Amygdala (tissue), 56 donors: ENCODE measurements at regions not wholly inside any gene's neighbourhood (a gene's known extent, or its start where the extent isn't known, plus 50 kb on each side); places are given as distances from the start of the nearest gene placed in this dataset.
A peak's percentile ranks its signal among the peaks of the same experiment; 100 is the strongest.

Source experiments
- DNase-seq, 56 donors: peaks; one replicate each; lab custom pipeline; 2025; lab: John Stamatoyannopoulos, UW

DNA sequence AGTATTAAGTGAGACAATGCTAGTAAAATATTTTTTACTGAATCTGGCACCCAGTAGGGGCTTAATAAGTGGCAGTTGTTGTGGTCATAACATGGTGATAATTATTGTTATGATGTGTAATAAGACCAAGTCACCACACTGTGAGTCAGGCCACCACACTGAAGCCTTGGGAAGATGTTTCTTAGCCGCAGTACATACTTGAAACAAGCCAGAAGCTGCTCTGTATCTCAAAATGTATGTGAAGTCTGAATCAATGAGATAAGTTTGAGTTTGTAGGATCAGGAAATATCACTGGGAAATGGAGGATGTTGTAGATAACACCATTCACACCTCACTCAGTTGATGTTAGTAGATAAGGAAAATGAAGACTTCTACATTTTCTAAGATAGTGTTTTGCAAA, 51.3 kb upstream of the PTPN3 start:
- DNase-seq, result no peak

DNA sequence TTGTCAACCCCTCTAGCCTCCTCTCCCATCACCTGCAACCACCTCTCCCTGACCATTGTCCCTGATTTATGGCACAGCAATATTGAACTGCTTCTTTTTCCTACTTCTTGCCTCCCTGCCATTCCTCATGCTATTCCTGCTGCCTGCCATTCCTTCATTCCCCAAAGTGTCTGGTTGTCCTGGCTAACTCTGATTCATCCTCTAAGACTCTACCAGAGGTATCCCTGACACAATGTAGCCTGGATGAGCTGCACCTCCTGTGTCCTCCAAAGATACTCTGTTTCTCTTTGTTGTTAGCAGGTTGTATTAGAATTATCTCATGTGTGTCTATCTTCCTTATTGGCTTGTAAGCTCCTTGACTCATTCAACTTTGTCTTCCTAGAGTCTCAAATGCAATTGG, 53.5 kb upstream of the PTPN3 start:
- DNase-seq, result no peak

DNA sequence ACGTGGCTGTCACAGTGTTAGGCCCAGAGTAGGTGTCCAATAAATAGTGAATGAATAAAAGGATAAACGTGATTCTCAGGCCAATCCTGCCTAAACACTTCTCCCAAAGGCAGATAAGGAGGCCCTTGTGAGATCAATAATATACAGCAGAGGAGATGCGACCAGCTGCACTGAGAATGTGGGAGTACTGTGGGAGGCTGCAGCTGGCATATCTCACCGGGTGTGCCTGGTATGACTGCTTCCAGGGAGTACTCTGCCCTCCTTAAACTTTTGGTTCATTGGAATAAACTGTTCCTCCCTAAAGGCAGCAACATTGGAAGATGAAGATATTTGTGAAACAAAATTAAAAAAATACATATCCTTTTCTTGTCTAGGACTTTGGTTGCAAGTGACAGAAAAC, 57.1 kb upstream of the PTPN3 start:
- DNase-seq, result no peak

DNA sequence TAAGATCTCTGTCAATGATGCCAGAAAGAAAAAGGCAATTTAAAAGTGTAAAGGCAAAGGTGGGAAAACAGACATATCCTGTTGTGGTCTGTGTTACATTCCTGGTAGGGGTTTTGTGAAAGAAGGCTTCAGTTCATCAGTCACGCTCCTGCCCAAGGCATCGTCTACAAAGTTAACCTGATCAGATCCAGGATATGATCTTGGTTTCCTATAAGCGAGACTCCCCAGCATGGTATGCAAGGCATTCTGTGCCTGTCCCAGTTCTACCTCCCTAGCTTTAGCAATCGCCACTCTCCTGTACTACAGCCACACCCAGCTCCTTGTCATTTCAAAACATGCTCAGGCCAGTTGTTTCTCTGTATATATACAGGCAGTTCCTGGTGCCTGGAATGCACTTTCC, 58.0 kb upstream of the PTPN3 start:
- no peak for DNase-seq

DNA sequence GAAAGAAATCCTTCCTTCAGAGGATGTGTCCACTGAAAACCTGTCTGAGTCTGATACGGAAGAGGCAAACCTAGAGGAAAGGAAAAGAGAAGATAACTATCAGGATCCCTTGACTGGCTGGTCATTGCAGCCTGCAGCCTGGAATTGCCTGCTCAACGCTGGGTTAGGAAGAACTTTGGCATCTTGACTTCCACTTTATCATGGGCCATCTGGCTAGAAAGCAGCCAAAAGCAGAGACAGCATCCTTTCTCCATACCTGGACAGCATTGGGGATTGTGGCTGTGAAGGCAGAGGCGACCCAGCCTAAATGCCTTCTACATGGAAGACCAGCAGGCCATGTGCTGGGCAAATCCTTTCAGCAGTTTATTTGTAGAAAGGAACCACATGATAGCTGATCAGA, 58.7 kb upstream of the PTPN3 start:
- DNase-seq, result no peak

DNA sequence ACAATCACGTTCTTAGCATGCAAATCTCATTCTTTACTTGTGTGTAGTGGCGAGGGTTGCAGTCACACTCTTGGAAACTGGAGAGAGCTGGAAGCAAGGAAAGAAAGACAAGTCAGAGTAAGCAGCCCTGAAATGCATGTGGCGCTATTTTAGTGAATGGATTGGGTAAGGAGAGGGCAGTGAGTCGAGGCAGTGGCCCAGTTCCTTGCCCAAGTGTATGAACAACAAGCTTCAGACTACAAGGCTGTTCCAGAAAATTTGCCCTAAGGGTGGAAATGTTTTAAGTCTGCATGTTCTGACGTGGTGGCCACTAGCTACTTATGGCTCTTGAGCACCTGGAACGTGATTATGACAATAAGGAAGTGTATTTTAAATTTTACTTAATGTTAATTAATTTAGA, 59.4 kb upstream of the PTPN3 start:
- no peak for DNase-seq

DNA sequence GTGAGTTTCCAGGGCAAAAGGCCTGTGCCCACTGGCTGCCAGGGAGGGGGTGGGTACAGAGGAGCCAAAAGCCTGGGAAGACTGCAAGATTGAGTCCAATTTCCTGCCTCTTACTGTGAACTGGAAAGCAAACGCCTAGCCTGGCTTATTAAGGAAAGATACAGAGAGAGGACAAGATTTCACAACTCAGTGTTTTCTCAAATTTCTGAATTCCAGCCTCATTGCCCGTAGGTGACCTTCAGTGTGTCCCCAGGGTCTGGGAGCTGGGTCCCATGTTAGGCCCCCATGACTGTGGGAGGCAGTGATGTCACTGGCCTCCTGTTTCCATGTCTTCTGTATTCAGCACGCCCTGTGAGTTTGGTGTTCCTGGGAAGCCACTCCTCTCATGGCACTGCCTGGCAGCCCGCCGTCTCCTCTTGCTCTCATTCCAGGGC, 60.6 kb upstream of the PTPN3 start:
- DNase-seq, result no peak

DNA sequence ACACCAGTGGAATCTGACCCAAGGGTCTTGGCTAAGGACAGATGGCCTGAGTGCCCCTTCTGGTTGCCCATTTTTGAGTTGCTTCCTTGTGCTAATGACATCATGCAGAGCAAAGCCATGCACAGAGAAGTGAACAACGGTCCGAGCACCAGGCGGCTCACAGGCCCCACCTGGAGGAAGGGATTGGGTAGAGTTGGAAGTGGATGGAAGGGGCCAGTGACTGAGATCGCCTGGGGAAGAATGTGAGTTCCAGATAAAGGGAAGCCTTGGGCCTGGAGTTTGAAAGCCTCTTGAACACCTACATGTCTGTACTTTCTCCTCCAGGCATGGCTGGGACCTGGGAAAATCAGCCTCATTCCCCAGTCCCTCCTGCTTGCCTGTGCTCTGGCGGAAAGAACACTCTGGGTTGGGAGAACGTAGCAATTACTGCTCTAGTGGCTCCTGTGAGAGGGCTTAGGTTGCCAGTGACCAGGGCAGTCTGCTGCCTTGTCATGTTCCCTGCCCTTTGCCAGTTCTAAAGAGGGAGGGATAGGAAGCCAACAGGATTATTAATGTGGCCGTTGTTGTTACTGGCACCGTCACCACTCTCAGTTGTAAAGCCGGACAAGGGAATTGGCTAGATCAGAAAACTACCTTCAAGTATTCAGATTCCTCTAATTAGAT, 62.5 kb upstream of the PTPN3 start:
- DNase-seq, result peak in 8 of 56 donors; percentile 3 to 31 (median 6)

DNA sequence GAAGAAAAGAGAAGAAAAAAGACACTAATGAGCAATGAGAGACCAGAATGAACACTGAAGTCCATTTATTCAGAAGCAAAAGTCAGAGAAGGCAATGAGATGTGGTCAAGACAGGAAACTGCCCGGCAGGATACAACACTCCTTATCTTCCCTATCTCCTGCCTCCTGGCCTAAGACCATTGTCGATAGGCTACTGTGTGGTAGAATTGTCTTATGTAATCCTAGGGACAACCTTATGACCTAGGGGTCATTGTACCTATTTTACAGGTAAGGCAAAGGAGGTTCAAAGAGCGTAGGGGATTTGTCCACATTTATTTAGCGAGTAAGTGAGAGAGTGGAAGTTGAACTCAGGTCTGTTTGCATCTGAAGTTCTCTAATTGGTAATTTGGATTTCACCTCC, 63.0 kb upstream of the PTPN3 start:
- DNase-seq, result no peak

DNA sequence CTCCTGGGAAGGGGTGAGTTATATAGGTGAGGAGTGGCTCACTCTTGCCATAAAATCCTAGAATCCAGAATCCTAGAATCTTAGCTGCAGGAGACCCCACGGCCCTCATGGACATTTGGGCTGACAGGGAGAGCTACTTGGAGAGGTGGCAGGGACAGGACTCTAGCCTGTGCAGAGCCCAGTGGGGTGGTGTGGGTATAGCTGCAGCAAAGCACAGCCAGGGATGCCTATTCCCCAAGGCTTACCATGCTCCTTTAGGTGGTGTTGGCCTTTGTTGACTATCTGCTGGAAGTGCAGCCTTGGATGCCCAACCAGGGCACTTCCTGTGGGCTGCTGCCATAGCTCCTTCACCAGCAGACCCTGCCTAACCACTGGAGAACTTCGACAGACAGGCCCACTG, 70.0 kb upstream of the PTPN3 start:
- no peak for DNase-seq

DNA sequence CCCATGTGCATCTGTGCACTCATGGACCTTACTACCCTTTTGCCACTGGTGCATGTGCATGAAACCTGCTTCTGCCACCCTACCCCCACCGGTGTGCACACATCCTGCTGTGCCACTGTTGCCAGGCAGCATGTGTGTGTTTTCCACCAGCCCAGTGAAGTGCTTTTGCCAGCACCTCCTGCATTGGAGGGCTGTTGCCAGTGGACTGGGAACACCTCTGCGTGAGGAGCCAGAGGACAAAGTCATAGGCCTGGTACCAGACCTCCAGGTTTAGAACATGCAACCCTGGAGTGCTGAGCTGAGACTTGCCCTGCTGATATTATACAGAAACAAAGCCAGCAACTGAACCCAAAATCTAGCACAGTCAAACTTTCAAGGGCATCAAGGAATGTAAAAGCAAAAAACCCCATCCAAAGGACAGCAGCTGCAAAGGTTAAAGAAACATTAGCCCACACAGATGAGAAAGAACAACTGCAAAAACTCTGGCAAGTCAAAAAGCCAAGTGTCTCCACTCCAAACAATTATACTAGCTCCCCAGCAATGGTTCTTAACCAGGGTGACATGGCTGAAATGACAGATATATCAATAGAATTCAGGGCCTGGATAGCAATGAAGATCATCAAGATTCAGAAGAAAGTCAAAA, 70.6 kb upstream of the PTPN3 start:
- DNase-seq, result no peak

DNA sequence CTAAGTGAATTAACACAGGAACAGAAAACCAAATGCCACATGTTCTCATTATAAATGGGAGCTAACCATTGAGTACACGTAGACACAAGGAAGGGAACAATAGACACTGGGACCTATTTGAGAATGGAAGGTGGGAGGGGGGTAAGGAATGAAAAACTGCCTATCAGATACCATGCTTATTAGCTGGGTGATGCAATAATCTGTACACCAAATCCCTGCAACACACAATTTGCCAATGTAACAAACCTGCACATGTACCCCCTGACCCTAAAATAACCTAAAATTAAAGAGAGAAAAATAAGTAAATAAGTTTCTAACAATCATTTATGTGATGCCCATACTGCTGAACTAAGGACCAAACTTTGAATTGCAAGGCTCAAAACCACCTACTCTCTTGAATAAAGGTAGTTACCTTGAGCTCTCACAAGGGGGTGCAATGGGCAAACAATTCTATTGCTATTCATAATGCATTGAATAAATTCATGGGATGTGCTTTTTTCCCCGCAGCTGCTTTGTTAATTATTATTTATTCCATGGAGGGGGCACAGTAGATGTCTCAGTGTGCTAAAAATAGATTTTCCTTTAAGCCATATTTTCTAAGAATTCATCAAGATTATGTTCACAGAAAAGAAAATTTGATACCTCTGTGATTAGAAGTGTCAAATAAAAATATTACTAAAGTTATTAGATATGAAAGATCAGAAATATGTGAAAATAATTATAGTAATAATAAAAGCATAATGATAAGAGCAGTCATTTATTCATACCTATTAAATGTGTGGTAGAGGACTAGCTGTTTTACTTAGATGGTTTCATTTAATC, 76.2 kb upstream of the PTPN3 start:
- DNase-seq, result peak in 14 of 56 donors; percentile 1 to 85 (median 14)

DNA sequence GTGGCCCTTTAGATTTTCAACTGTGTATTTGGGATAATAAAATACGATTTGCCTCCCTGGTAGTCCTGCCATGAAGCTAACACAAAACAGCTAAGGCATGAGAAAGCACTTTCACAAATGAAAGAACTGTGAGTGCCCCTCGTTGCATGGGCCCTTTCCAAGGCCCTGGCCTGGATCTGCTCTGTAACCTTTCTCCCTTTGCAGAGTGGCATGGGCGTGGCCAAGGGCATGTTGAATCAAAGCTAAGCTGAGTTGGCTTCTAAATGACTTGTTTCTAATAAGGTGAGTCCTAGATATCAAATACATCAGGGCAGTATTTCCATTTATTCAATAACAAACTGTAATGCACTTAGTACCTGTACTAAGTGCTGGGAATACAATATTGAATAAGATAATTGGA, 78.7 kb upstream of the PTPN3 start:
- DNase-seq, result no peak

DNA sequence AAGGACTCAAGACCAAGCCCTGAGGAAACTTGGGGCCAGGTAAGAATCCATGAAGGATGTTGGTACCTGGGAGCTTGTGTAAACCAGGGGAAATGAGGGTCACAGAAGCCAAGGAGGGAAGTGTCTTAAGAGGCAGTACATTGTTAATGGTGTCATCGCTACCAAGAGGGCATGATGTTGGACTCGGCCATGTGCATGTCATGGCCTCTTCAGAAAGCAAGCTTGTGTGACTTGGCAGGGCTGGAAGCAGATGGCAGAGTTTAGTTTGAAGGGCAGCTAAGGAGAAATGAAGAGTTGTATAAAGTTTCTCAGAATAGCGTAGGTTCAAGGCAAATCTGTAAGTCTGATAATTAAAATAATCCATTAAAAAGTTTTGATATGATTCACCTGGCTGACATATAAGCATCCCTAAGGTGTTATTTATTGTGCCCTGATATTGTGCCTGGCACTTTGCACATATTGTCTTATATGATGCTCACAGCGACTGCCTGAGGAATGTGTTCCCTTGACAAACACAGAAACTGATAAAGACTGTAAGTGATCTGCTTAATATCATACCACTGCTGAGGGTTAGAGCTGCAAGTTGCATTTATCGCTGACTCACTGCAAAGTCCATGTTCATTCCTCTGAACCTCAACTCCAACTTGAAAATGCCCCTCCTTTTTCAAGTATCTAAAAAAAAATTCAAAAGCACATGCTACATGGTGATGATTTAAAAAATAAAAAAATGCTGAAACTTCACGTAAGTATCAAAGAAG, 81.3 kb upstream of the PTPN3 start:
- DNase-seq, result no peak

DNA sequence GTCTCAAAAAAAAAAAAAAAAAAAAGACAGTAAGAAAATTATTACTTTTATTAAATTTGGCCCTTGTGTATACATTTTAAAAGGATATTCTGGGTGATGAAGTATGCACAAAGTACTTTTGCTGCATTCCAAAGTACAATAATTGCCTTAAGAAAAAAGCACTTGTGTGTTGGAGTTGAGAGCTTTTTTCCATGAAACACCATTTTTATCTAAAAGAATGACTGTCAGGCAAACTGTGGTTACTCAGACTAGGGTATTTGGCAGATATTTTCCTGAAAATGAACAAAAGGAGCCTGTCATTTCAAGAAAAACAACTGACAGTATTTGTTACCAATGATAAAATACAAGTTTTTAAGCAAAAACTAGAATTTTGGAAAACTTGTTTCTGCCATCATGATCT, 84.3 kb upstream of the PTPN3 start:
- DNase-seq, result no peak

DNA sequence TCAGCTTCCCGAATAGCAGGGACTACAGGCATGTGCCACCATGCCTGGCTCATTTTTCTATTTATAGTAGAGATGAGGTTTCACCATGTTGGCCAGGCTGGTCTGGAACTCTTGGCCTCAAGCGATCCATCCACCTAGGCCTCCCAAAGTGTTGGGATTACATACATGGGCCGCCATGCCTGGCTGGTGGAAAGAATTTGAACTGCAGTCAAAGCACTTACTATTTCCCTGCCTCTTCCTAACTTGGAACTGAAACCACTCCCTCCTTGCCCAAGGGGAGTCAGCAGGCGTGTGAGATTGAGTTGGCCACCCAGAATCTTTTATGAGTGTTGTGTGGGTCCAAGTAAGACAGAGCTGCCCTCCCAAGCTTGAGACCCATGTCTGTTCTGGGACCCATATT, 86.1 kb upstream of the PTPN3 start:
- DNase-seq, result no peak

DNA sequence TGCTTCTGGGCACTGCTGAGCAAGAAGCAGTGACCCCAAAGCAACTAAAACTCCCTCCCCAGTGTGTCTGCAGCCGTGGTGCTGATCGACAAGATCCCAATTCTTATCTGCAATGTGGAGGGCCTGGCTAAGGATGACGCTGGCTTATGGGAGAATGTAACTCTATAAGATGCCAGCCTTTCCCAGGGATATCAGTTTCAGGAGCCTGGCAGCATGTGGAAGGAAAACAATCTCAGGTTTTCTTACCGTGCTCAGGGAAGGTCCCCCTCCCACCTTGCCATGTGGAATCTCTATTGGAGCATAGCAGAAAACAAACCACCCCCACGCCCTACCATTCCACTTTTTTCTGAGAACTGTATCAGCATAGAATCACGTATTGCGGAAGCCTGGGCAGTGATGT, 87.7 kb upstream of the PTPN3 start:
- DNase-seq, result no peak

DNA sequence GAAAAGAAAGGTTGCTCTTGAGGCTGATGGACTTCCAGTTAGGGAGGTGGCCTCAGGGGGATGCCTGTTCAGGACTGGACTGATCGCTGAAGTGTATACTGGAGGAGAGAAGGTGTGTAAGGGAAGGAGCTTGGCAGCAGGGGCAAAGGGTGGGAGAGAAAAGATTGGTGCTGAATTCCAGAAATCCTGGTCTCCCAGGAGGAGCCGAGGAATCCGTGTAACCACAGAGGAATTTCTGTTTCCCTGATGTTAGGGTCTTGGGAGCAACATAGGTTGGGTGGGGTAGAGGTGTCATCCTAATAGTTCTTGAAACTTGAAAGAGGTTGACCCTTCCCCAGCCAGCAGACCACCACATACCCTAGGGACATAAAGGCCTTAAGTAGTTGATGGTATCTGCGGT, 88.9 kb upstream of the PTPN3 start:
- DNase-seq, result no peak

DNA sequence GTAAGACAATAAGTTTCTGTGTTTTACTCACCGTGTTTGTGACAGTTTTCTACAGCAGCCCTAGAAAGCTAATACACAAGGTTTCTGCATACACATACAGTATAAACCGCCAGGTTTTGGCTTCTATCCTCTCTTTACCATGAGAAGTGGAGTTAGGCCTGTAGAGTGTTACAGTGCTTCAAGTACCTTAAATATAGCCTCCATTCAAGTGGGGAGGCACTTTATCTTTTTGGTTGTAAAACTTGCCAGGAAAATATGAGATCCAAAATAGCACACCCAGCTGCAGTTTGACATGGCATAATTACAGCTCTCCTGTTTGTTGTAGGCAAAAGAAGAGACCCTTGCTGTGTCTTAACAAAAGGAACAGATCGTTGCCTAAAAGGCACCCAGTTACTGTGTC, 90.3 kb upstream of the PTPN3 start:
- DNase-seq, result no peak

DNA sequence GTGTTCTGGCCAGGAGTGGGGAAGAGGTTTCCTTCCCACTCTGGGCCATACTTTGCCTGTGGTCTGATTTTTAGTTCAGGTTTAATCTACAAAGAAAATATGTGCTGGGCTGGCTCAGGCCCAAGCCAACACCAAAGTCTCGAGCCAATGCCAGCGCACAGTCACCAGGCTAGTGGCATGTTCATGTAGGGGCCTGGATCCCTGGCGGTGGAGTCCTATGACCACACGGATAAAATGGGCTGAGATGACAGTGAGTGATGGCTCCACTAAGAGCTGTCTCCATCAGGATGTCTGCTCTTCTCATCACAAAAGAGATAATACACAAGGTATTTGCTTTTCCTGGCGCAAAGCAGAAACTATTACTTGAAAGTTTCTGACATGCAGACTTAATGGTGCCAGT, 92.9 kb upstream of the PTPN3 start:
- no peak for DNase-seq

DNA sequence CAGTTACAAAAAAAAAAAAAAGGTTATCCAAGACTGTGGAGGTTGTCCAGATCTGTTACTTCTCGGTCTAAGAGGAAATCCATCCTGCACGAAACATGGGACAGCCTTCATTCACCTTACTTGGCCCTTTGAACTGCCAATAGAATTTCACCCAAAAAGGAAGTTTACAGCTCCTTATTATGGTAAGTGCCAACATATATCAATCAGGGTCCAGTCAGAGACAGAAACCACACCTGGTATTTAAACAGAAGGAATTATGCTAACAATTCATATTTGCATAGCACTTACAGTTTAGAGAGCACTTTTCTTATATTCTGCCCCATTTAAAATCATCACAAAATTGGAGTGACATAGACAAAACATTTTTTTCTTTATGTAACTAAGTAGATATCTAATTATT, 93.6 kb upstream of the PTPN3 start:
- no peak for DNase-seq
